ENCODE measurements at regions not wholly inside any gene's neighbourhood (a gene's known extent, or its start where the extent isn't known, plus 50 kb on each side); places are given as distances from the start of the nearest gene placed in this dataset.
A peak's percentile ranks its signal among the peaks of the same experiment; 100 is the strongest.

DNA sequence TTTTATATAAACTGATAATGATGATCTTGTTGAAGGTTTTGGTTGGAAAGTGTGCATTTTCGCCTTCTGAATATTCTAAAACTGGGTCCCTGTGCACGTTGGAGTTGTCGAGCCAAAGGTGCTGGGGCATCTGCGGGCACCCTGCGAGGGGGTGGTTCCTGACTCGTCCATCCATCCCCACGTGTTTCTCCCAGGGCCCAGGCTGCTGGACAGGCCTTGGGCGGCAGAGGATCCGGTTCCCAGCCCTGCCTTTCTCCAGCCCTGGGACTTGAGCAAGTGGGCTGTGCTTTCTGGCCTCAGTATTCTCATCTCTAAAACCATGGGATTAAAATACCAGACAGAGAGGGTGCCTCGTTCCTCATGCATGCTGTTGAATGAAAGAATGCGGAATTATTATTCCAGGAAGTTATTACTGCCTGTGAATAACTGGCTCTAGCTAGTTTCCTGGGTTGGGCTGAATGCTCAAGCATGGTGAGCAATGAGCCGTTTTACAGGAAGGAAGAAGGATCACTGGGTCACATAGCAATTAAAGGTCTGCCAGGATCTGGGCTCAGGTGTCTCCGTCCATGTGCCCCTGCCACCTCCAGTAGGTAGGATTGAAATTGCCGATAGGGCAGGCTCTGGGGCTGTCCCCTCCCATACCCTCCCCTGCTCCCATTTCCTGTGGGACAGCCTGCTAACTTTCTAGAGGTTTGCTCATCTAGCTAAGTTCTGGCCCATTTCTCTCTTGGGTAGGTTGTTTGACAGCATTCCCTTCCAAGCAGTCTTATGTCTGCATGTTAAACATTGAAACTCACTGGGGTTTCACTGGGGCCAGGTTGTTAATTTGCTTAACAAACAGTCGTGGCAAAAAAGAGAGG, 77.2 kb upstream of the HS6ST1 start (continued):
- TF ChIP-seq, protein P1, sequence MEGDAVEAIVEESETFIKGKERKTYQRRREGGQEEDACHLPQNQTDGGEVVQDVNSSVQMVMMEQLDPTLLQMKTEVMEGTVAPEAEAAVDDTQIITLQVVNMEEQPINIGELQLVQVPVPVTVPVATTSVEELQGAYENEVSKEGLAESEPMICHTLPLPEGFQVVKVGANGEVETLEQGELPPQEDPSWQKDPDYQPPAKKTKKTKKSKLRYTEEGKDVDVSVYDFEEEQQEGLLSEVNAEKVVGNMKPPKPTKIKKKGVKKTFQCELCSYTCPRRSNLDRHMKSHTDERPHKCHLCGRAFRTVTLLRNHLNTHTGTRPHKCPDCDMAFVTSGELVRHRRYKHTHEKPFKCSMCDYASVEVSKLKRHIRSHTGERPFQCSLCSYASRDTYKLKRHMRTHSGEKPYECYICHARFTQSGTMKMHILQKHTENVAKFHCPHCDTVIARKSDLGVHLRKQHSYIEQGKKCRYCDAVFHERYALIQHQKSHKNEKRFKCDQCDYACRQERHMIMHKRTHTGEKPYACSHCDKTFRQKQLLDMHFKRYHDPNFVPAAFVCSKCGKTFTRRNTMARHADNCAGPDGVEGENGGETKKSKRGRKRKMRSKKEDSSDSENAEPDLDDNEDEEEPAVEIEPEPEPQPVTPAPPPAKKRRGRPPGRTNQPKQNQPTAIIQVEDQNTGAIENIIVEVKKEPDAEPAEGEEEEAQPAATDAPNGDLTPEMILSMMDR (IDR thresholded peaks at IDR 0.05), result no peak
- TF ChIP-seq FOXM1 (IDR thresholded peaks at IDR 0.05; ENCODE audit: low read depth) (no peak), FOSL2 (IDR thresholded peaks at IDR 0.05; ENCODE audit: borderline replicate concordance, low read depth) (no peak), CHD2 (IDR thresholded peaks at IDR 0.05; ENCODE audit: low read length, partially characterized antibody) (no peak), SMC3 (IDR thresholded peaks at IDR 0.05; ENCODE audit: low read depth, low read length) (no peak), RCOR1 (IDR thresholded peaks at IDR 0.05; ENCODE audit: low read length) (no peak), GATA2 (CRISPR knock-in tag; IDR thresholded peaks at IDR 0.05) (no peak)
- TF ChIP-seq, protein P2, sequence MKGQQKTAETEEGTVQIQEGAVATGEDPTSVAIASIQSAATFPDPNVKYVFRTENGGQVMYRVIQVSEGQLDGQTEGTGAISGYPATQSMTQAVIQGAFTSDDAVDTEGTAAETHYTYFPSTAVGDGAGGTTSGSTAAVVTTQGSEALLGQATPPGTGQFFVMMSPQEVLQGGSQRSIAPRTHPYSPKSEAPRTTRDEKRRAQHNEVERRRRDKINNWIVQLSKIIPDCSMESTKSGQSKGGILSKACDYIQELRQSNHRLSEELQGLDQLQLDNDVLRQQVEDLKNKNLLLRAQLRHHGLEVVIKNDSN (IDR thresholded peaks at IDR 0.05; ENCODE audit: borderline replicate concordance, low read depth), result no peak

DNA sequence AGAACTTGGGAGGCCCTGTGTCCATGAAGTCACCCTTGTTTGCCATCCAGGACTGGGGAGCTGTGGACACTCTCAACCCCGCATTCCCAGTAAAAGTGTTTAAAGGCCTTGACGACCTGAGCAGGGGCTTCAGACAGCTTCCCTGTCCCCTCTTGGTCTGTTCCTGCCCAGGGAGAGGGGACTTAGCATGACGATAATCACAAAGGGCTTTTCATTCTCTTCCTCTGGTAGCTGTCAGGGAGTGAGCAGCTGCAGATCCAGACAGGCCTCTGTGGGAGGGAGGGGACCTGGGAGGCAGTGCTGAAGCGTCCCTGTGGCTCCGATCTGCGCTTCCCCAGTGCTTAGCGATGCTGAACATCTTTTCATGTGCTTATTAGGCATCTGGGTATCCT, 77.8 kb upstream of the HS6ST1 start:
- DNase-seq, result peak; percentile 81
- no peak overlapping the region; the same call in 1 of the 2 replicates for H2AFZ ChIP-seq (ENCODE audit: low read depth)
- H3K9me3 ChIP-seq, result no peaks in the 10 kb centered on the region
- H3K36me3 ChIP-seq (replicated peaks in 1 of 2; ENCODE audit: control insufficient read depth in 1 of 2, insufficient read depth in 2 of 2, low read length in 1 of 2), result no peaks in the 10 kb centered on the region
- no peak for TF ChIP-seq GATA2 (CRISPR knock-in tag; IDR thresholded peaks at IDR 0.05)
- peak in 1 of 2 experiments; percentile 30; a peak in 1 of 4 replicates for TF ChIP-seq EP300 (IDR thresholded peaks at IDR 0.05; ENCODE audit: borderline replicate concordance in 1 of 2, low read depth in 1 of 2, low read length in 1 of 2)
- peak; percentile 23; the same call in 1 of the 2 replicates for TF ChIP-seq RCOR1 (IDR thresholded peaks at IDR 0.05; ENCODE audit: low read length)
- TF ChIP-seq, protein P1 (IDR thresholded peaks at IDR 0.05), result no peak
- H3K4me2 ChIP-seq, result no peak overlapping the region
- no peak overlapping the region for H3K4me3 ChIP-seq (ENCODE audit: low read depth in 2 of 2, low read length in 1 of 2)
- H3K9ac ChIP-seq, result no peak overlapping the region
- POLR2A ChIA-PET, result no interaction called here
- H4K20me1 ChIP-seq (ENCODE audit: insufficient read depth), result no peaks in the 10 kb centered on the region
- 57% methylated on average over 7 of the region's 7 CpGs for WGBS (ENCODE audit: low lambda C conversion rate)
- H3K27ac ChIP-seq (ENCODE audit: low read depth in 2 of 2, low read length in 1 of 2), result peak overlapping the region in 1 of 2 experiments; percentile 50; a peak in 2 of 4 replicates
- H3K4me1 ChIP-seq (ENCODE audit: control insufficient read depth in 1 of 2, insufficient read depth in 2 of 2, low read depth in 1 of 2, low read length in 1 of 2), result peaks cover 0 to 5% of the 10 kb centered on the region in 2 experiments; a peak in 2 of 4 replicates
- no peaks in the 10 kb centered on the region for H3K9me2 ChIP-seq
- H3F3A ChIP-seq (replicated peaks; ENCODE audit: insufficient read depth), result no peaks in the 10 kb centered on the region
- no peaks in the 10 kb centered on the region for H3K27me3 ChIP-seq (ENCODE audit: insufficient read depth)
- CTCF ChIA-PET, result interaction anchor here (1.4 to 1.9 kb wide), 2 partner anchors 12 to 17 kb away, joined by 3 to 8 read pairs; no protein-coding TSS in a partner anchor
- H3K79me2 ChIP-seq (ENCODE audit: insufficient read depth), result no peaks in the 10 kb centered on the region

All from SK-N-SH (cell line).